GM11168 (cell line): ENCODE measurements at regions not wholly inside any gene's neighbourhood (a gene's known extent, or its start where the extent isn't known, plus 50 kb on each side); places are given as distances from the start of the nearest gene placed in this dataset.
"Not testable (repeated sequence)": the region's sequence is repeated elsewhere in the genome, so short reads cannot be mapped to it uniquely, and the experiment has no call there.

Experiments
- in situ Hi-C: fragments of 300-500 bp; cut with MboI; formaldehyde crosslinking; loops from one replicate; pipeline ENCODE4 v1.12.0; 2022; ENCODE audit warnings: low sequenced_read_pairs; ENCODE audit not compliant: unreplicated experiment

- in situ Hi-C loops = no loop called here
Observed at GRCh38 chr15:69914960-69915359, 182.8 kb downstream of the TLE3 start.

- in situ Hi-C loops = no loop called here
Observed at GRCh38 chr15:69916169-69916785, 181.4 kb downstream of the TLE3 start.

DNA sequence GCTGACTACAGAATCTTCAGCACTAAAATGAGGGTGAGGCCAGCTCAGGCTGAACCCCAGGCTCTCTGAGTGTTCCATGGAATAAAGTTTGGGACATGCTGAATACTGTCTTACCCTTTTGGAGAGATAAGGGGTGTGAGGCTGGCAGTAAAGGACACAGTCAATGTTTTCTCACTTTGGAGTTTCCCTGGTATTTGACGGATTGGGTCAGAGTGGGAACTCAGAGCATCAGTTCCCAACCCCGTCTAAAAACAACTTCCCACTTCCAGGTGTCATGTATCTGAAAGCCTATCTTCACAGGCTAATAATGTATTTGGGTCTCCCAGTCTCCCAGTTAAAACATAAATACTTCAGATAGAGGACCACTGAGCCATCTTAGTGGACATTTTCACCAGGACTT lies 180.7 kb downstream of the TLE3 start:
- in situ Hi-C loops = no loop called here

DNA sequence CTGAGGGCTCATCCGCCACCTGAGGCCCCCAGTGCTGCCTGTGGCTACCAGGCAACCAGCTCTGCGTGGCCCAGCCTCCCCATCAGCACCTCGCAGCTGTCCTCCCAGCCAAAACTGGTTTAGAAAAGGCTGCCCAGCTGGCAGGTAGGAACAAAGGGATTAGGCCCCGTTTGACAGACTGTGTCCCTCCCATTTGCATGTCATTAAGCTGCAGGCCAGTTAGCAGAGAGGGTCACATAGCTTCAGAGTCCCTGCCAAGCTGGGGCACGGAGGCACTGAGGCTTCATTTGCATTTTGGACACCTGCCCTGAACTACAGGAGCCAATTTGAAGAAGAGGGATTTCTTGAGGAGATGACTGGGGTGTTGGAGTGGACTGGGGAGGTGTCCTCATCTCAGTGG lies 177.9 kb downstream of the TLE3 start:
- in situ Hi-C loops = no loop called here

DNA sequence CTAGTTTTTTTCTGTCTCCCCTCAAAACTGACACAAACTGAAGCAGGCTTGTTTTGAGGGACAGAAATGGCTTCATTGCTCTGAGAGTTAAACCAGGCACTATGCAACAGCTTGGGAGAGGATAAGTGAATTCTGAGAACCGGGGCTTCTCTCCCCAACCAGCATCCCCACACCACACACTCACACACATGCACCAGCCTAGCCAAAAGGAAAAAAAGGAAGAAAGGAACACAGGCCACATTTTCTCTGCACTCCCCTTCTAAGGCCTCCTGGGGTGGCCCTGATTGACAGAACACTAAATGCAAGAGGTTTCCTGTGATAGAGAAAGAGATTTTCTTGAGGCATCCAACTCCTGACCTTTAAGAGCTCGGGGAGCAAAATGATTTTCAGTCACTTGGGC lies 177.5 kb downstream of the TLE3 start:
- in situ Hi-C loops = no loop called here

- in situ Hi-C loops = no loop called here
Observed at GRCh38 chr15:69921626-69922619, 175.8 kb downstream of the TLE3 start.

GRCh38 chr15:69924531-69924930 lies 173.2 kb downstream of the TLE3 start:
- in situ Hi-C loops = no loop called here

GRCh38 chr15:69926006-69926405 lies 171.7 kb downstream of the TLE3 start:
- in situ Hi-C loops = no loop called here

- in situ Hi-C loops = no loop called here
Observed at GRCh38 chr15:69926721-69927120, 171.0 kb downstream of the TLE3 start.

- in situ Hi-C loops = not testable (repeated sequence)
Observed at GRCh38 chr15:69928890-69929289, 168.8 kb downstream of the TLE3 start.

GRCh38 chr15:69929905-69930630 lies 167.6 kb downstream of the TLE3 start:
- in situ Hi-C loops = no loop called here

- in situ Hi-C loops = no loop called here
Observed at GRCh38 chr15:69930754-69931153, 167.0 kb downstream of the TLE3 start.

DNA sequence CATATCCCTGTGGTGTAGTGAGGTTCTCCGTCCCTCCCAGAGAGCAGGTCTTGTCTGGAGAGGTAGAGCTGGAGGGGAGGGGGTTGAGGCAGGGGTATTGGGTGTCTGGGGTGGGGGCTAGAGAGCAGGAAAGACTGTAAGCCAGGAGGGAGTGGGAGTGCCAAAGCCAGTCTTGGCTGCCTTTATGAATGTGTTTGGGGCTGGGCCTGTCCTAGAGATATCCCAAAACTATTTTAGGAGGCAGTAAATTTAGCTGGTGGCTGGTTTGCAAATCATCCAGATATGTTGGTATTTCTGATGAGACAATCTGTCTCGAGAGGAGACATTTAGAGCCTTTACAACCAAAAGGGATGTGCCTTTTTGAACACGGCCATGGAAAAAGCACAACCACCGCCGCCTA lies 166.6 kb downstream of the TLE3 start:
- in situ Hi-C loops = no loop called here

- in situ Hi-C loops = no loop called here
Observed at GRCh38 chr15:69934607-69935006, 163.1 kb downstream of the TLE3 start.

- in situ Hi-C loops = no loop called here
Observed at GRCh38 chr15:69939513-69940440, 157.9 kb downstream of the TLE3 start.

- in situ Hi-C loops = no loop called here
Observed at GRCh38 chr15:69940441-69941300, 157.0 kb downstream of the TLE3 start.

DNA sequence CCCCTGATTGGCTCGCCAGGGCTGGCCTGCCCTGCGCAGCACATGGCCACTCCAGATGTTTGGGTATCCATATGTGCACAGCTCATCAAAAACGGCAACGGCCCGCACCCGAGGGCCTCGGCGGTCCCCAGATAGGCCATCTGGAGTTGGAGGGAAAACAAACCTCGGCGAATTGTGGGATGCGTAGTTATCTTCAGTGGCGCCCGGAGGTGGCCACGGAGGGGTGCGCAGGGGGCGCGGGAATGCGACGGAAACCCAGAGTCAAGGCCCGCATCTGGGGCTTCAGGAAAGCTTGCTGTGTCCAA lies 156.5 kb downstream of the TLE3 start:
- in situ Hi-C loops = no loop called here

DNA sequence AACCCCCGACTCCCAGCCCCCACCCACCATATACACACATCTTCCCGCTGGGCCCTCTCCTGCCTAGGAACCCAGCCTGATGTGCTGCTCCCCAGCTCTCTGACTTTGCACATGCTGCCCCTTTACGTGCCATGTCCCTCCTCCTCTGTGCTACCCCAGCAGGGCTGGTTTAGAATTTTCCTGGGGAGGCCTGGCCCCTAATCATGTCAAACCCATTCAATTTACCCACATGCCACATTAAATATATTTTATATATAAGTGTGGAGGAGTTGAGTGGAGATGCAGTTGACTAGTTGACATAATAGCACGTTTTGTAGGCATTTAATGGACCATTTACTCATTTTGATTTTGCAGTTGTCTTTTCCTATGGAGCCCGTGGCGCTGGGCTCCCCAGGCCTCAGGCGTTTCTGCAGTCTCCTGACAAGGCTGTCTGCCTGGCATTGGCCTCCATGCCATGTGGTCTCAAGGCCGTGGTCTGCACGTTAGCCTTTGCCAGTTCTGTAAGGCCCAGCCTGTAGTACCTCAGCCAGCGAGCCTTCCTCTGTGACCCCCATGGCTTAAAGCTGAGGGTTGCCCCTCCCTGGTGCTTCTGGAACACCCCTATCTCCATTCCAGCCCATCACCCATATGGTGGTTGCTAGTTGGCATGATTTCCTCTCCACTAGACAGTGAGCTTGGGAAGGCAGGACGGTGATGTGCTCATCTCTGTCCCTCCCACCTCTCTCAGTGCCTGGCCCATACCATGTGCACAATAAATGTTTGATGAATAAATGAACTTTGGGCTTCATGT lies 155.8 kb downstream of the TLE3 start:
- in situ Hi-C loops = no loop called here
